HG02981 (cell line): ENCODE measurements at regions not wholly inside any gene's neighbourhood (a gene's known extent, or its start where the extent isn't known, plus 50 kb on each side); places are given as distances from the start of the nearest gene placed in this dataset.

Source experiments
- ATAC-seq: cut with Tn5 transposase; IDR thresholded peaks from one replicate; pipeline ENCODE4 v1.9.1; 2021; ENCODE audit warnings: mild to moderate bottlenecking, moderate library complexity; ENCODE audit not compliant: unreplicated experiment

GRCh38 chr9:116057371-116057770, 96.2 kb upstream of the PAPPA start:
- no peak for ATAC-seq

GRCh38 chr9:116058421-116058820, 95.2 kb upstream of the PAPPA start:
- ATAC-seq: no peak

- ATAC-seq: no peak
Observed at GRCh38 chr9:116059466-116059865, 94.1 kb upstream of the PAPPA start.

- ATAC-seq: no peak
Observed at GRCh38 chr9:116060631-116061030, 93.0 kb upstream of the PAPPA start.

- ATAC-seq: no peak
Observed at GRCh38 chr9:116061546-116062205, 91.9 kb upstream of the PAPPA start.

- ATAC-seq: no peak
Observed at GRCh38 chr9:116062206-116062550, 91.4 kb upstream of the PAPPA start.

- ATAC-seq: no peak
Observed at GRCh38 chr9:116064970-116065369, 88.6 kb upstream of the PAPPA start.

- ATAC-seq: no peak
Observed at GRCh38 chr9:116066221-116066620, 87.4 kb upstream of the PAPPA start.

- ATAC-seq: no peak
Observed at GRCh38 chr9:116067566-116067965, 86.0 kb upstream of the PAPPA start.

GRCh38 chr9:116070256-116070914, 83.2 kb upstream of the PAPPA start:
- no peak for ATAC-seq

GRCh38 chr9:116072046-116072445, 81.5 kb upstream of the PAPPA start:
- no peak for ATAC-seq

- no peak for ATAC-seq
Observed at GRCh38 chr9:116073826-116074225, 79.8 kb upstream of the PAPPA start.

GRCh38 chr9:116074658-116075057, 78.9 kb upstream of the PAPPA start:
- ATAC-seq: no peak

- no peak for ATAC-seq
Observed at GRCh38 chr9:116075191-116075590, 78.4 kb upstream of the PAPPA start.

GRCh38 chr9:116078640-116079039, 75.0 kb upstream of the PAPPA start:
- no peak for ATAC-seq

GRCh38 chr9:116080561-116080960, 73.0 kb upstream of the PAPPA start:
- ATAC-seq: no peak

GRCh38 chr9:116081435-116082115, 72.0 kb upstream of the PAPPA start:
- no peak for ATAC-seq

- no peak for ATAC-seq
Observed at GRCh38 chr9:116083837-116084236, 69.8 kb upstream of the PAPPA start.

GRCh38 chr9:116084497-116084896, 69.1 kb upstream of the PAPPA start:
- ATAC-seq: no peak

GRCh38 chr9:116087246-116087645, 66.3 kb upstream of the PAPPA start:
- ATAC-seq: no peak

- no peak for ATAC-seq
Observed at GRCh38 chr9:116087751-116088194, 65.8 kb upstream of the PAPPA start.

GRCh38 chr9:116088396-116088795, 65.2 kb upstream of the PAPPA start:
- ATAC-seq: no peak
